HepG2 (cell line): ENCODE measurements at regions not wholly inside any gene's neighbourhood (a gene's known extent, or its start where the extent isn't known, plus 50 kb on each side); places are given as distances from the start of the nearest gene placed in this dataset.

Experiments
- ATAC-seq: fragments of 200-7000 bp; cut with Tn5 transposase; 3 replicates; pipeline ENCODE4 v1.9.1; 2020; ENCODE audit warnings: mild to moderate bottlenecking, moderate library complexity
- BruUV-seq: library from RNA; stranded (reverse); fragments of 400-500 nt; replicated peaks from 2 replicates; lab custom pipeline; 2021; lab: Mats Ljungman, UMichigan
- CTCF ChIA-PET: fragments of 300-600 bp; formaldehyde crosslinking; extraction: SDS; loops from one replicate; lab custom pipeline; 2021; ENCODE audit warnings: low total read pairs, inconsistent platforms, low intra/inter-chr PET ratio; lab: Yijun Ruan, JAX
- POLR2A ChIA-PET: fragments of 350-600 bp; sonication (Branson Sonifier 250); formaldehyde crosslinking; loops from one replicate; lab custom pipeline; 2020; ENCODE audit warnings: antibody characterized with exemption, inconsistent platforms; lab: Yijun Ruan, JAX
- DNase-seq: peaks from one replicate; pipeline ENCODE4 v3.0.0-alpha.2; 2015; ENCODE audit warnings: low spot score
- FAIRE-seq: peaks from 3 replicates; lab custom pipeline; 2011; peaks lifted over from hg19 to GRCh38; lab: Jason Lieb, UNC
- H2AFZ ChIP-seq: one replicate; pipeline ENCODE4 v1.6.1; 2011; ENCODE audit warnings: low read length, inconsistent platforms
- H3K27ac ChIP-seq: fragments of 300-600 bp; 3 replicates; pipeline ENCODE4 v1.8.0; 2011; ENCODE audit warnings: mixed run types, mild to moderate bottlenecking, mixed read lengths, low read length, inconsistent platforms; ENCODE audit not compliant: insufficient read depth; ENCODE audit errors: extremely low read length
- H3K27me3 ChIP-seq, 2 experiments: fragments of 200-600 bp in 1 of 2; 2 replicates in 1 of 2; 3 replicates in 1 of 2; pipeline versions ENCODE4 v1.6.0 to v1.8.0; 2011; ENCODE audit warnings: low read length in 2 of 2, mild to moderate bottlenecking in 2 of 2, moderate library complexity in 2 of 2, inconsistent platforms in 1 of 2; ENCODE audit not compliant: insufficient read depth in 2 of 2, control insufficient read depth in 1 of 2
- H3K36me3 ChIP-seq, 2 experiments: fragments of 200-600 bp in 1 of 2; replicated peaks in 1 of 2; 2 replicates in 1 of 2; 3 replicates in 1 of 2; pipeline versions ENCODE4 v1.5.1 to v1.8.0; 2011; ENCODE audit warnings: low read length in 2 of 2, inconsistent platforms in 1 of 2; ENCODE audit not compliant: insufficient read depth in 2 of 2, control insufficient read depth in 1 of 2
- H3K4me1 ChIP-seq: 2 replicates; pipeline ENCODE4 v1.5.1; 2012; ENCODE audit warnings: low read length, inconsistent platforms; ENCODE audit not compliant: insufficient read depth
- H3K4me2 ChIP-seq: 2 replicates; pipeline ENCODE4 v1.6.0; 2011; ENCODE audit warnings: low read depth, low read length, inconsistent platforms
- H3K4me3 ChIP-seq, 3 experiments: fragments of 200-600 bp in 1 of 3; sonication (generic), shearing (Covaris generic) in 1 of 3; replicated peaks in 1 of 3; 2 replicates each; pipeline ENCODE4 v1.5.1; 2011 to 2016; ENCODE audit warnings: low read length in 3 of 3, inconsistent platforms in 2 of 3, low read depth in 2 of 3, mild to moderate bottlenecking in 2 of 3, control low read depth in 1 of 3, mixed read lengths in 1 of 3; ENCODE audit not compliant: insufficient read depth in 1 of 3
- H3K79me2 ChIP-seq: one replicate; pipeline ENCODE4 v1.6.1; 2011; ENCODE audit warnings: low read length, inconsistent platforms; ENCODE audit not compliant: insufficient read depth
- H3K9ac ChIP-seq: 2 replicates; pipeline ENCODE4 v1.6.0; 2011; ENCODE audit warnings: mild to moderate bottlenecking, low read depth, low read length, inconsistent platforms; ENCODE audit not compliant: insufficient read depth
- H3K9me3 ChIP-seq: 2 replicates; pipeline ENCODE4 v1.5.1; 2012; ENCODE audit warnings: mild to moderate bottlenecking, low read length
- H4K20me1 ChIP-seq: 2 replicates; pipeline ENCODE4 v1.6.0; 2011; ENCODE audit warnings: inconsistent platforms, mild to moderate bottlenecking, low read length, moderate library complexity; ENCODE audit not compliant: insufficient read depth
- CAMTA2 ChIP-seq: sonication (generic); formaldehyde crosslinking; IDR thresholded peaks from 2 replicates; pipeline ENCODE4 v1.4.0; 2020; ENCODE audit warnings: mild to moderate bottlenecking, missing genetic modification reagents, borderline replicate concordance
- CBX2 ChIP-seq, 2 experiments: fragments of 200-600 bp in 1 of 2; sonication (generic); formaldehyde crosslinking in 1 of 2; IDR thresholded peaks; 2 replicates each; pipeline versions ENCODE4 v1.7.0 to v1.8.1; 2018 to 2022; ENCODE audit warnings: low read depth in 2 of 2, low read length in 1 of 2, mild to moderate bottlenecking in 1 of 2, missing genetic modification reagents in 1 of 2
- CBX5 ChIP-seq: sonication (generic); formaldehyde crosslinking; IDR thresholded peaks from 2 replicates; pipeline ENCODE4 v1.4.0; 2020; ENCODE audit warnings: missing genetic modification reagents, borderline replicate concordance
- DMAP1 ChIP-seq: IDR thresholded peaks from 2 replicates; pipeline ENCODE4 v1.6.1; 2016
- ELF1 ChIP-seq: sonication (generic); formaldehyde crosslinking; IDR thresholded peaks from 2 replicates; pipeline ENCODE4 v1.4.0; 2020; ENCODE audit warnings: missing genetic modification reagents
- GATA4 ChIP-seq: sonication (generic); IDR thresholded peaks from 2 replicates; pipeline ENCODE4 v1.6.1; 2016; ENCODE audit warnings: antibody characterized with exemption, low read depth, borderline replicate concordance
- MED1 ChIP-seq: sonication (generic); formaldehyde crosslinking; IDR thresholded peaks from 2 replicates; pipeline ENCODE4 v1.4.0; 2020; ENCODE audit warnings: missing genetic modification reagents
- SIN3A ChIP-seq: IDR thresholded peaks from 2 replicates; pipeline ENCODE4 v1.6.1; 2011; ENCODE audit warnings: low read depth, mild to moderate bottlenecking, control low read depth, low read length, borderline replicate concordance
- SP4 ChIP-seq: sonication (generic); formaldehyde crosslinking; IDR thresholded peaks from 2 replicates; pipeline ENCODE4 v1.8.1; 2023; ENCODE audit warnings: mild to moderate bottlenecking, missing genetic modification reagents
- SRY ChIP-seq: sonication (generic); formaldehyde crosslinking; IDR thresholded peaks from 2 replicates; pipeline ENCODE4 v1.8.0; 2022; ENCODE audit warnings: mild to moderate bottlenecking, missing genetic modification reagents
- ZC3H4 ChIP-seq: sonication (generic); formaldehyde crosslinking; IDR thresholded peaks from 2 replicates; pipeline ENCODE4 v1.4.0; 2020; ENCODE audit warnings: missing genetic modification reagents, borderline replicate concordance
- ZFP90 ChIP-seq: sonication (generic); formaldehyde crosslinking; IDR thresholded peaks from 2 replicates; pipeline ENCODE4 v1.8.0; 2022; ENCODE audit warnings: missing genetic modification reagents, mild to moderate bottlenecking, inconsistent platforms, borderline replicate concordance
- ZNF281 ChIP-seq: sonication (generic); formaldehyde crosslinking; IDR thresholded peaks from 2 replicates; pipeline ENCODE4 v1.4.0; 2020; ENCODE audit warnings: missing genetic modification reagents, borderline replicate concordance
- ZNF333 ChIP-seq: sonication (generic); formaldehyde crosslinking; IDR thresholded peaks from 2 replicates; pipeline ENCODE4 v1.4.0; 2020; ENCODE audit warnings: mild to moderate bottlenecking, missing genetic modification reagents, borderline replicate concordance
- ZNF407 ChIP-seq: sonication (generic); formaldehyde crosslinking; IDR thresholded peaks from one replicate; pipeline ENCODE4 v1.5.1; 2020; ENCODE audit warnings: mild to moderate bottlenecking, missing genetic modification reagents; ENCODE audit errors: not compliant biosample characterization
- ZNF484 ChIP-seq: sonication (generic); formaldehyde crosslinking; IDR thresholded peaks from 2 replicates; pipeline ENCODE4 v1.5.1; 2020; ENCODE audit warnings: mild to moderate bottlenecking, low read depth, missing genetic modification reagents, borderline replicate concordance
- in situ Hi-C: cut with HindIII; loops from 2 replicates; pipeline ENCODE4 v1.10.0; 2017; ENCODE audit warnings: low pct_unique_long_range_greater_than_20kb; ENCODE audit not compliant: extremely low pct_ligation_motif_present
- intact Hi-C: fragments of 100-400 bp; cut with micrococcal nuclease; formaldehyde crosslinking; loops from one replicate; pipeline ENCODE4 v1.10.0; 2022; ENCODE audit not compliant: unreplicated experiment

- H3K27me3 ChIP-seq, result no peaks in the 10 kb centered on the region
- ChIA-PET CTCF (no interaction called here), POLR2A (no interaction called here)
- no peaks in the 10 kb centered on the region for H4K20me1 ChIP-seq
- H3K36me3 ChIP-seq, result no peaks in the 10 kb centered on the region
- no peak overlapping the region for H2AFZ ChIP-seq
- no peak overlapping the region for H3K4me3 ChIP-seq
- no peak for DNase-seq
- H3K4me1 ChIP-seq, result no peaks in the 10 kb centered on the region
- H3K4me2 ChIP-seq, result no peak overlapping the region
- H3K27ac ChIP-seq, result no peak overlapping the region
- ATAC-seq, result no peak
- BruUV-seq, result no TSS peak
- FAIRE-seq, result no peak
- intact Hi-C loops, result no loop called here
- H3K9me3 ChIP-seq, result peaks cover 77% of the 10 kb centered on the region
- H3K9ac ChIP-seq, result no peak overlapping the region
- H3K79me2 ChIP-seq, result no peaks in the 10 kb centered on the region
- in situ Hi-C loops, result no loop called here
- TF ChIP-seq CAMTA2 (CRISPR knock-in tag) (no peak), CBX2 (IDR thresholded peaks at IDR 0.05; ENCODE audit: low read depth, low read length) (no peak), CBX2 (CRISPR knock-in tag; IDR thresholded peaks at IDR 0.05; ENCODE audit: low read depth) (no peak), ZNF484 (CRISPR knock-in tag) (no peak), GATA4 (no peak), ZFP90 (CRISPR knock-in tag) (no peak), DMAP1 (CRISPR knock-in tag) (no peak), ELF1 (CRISPR knock-in tag) (no peak), ZNF281 (no peak), ZNF407 (CRISPR knock-in tag) (no peak), SP4 (CRISPR knock-in tag) (no peak), SIN3A (no peak), ZC3H4 (no peak), CBX5 (CRISPR knock-in tag) (no peak), SRY (no peak), ZNF333 (CRISPR knock-in tag) (no peak), MED1 (CRISPR knock-in tag) (no peak)
These were observed 409.4 kb downstream of the DMRTA1 start for GRCh38 chr9:22855980-22856379.
